Stimulated activated CD4-positive, alpha-beta T cell treated with anti-CD3 and anti-CD28 coated beads, Interleukin-2, amount 100 ng/mL, for 4 hours (primary cell): ENCODE measurements at regions not wholly inside any gene's neighbourhood (a gene's known extent, or its start where the extent isn't known, plus 50 kb on each side); places are given as distances from the start of the nearest gene placed in this dataset.

Experiments used
- DNase-seq: peaks from one replicate; pipeline ENCODE4 v3.0.0-alpha.2; 2020; ENCODE audit warnings: low read depth

DNA sequence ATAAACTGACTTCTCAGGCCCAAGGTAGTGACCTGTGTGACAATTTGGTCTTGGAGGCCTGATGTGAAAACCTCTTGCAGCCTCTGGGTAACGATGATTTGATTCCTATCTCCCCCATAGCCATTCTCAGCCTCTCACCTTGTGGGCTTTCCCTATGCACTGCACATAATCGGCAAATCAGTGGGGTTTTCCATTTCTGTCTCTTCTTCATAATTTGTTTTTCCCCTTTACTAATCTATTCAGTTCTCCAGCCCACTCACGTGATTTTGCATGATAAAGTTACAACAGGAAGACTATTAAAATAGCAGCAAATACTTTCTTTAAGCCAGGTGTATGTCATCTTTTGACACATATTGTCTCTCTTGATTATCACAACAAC is 893.7 kb downstream of the TFAP2A start:
- no peak for DNase-seq

DNA sequence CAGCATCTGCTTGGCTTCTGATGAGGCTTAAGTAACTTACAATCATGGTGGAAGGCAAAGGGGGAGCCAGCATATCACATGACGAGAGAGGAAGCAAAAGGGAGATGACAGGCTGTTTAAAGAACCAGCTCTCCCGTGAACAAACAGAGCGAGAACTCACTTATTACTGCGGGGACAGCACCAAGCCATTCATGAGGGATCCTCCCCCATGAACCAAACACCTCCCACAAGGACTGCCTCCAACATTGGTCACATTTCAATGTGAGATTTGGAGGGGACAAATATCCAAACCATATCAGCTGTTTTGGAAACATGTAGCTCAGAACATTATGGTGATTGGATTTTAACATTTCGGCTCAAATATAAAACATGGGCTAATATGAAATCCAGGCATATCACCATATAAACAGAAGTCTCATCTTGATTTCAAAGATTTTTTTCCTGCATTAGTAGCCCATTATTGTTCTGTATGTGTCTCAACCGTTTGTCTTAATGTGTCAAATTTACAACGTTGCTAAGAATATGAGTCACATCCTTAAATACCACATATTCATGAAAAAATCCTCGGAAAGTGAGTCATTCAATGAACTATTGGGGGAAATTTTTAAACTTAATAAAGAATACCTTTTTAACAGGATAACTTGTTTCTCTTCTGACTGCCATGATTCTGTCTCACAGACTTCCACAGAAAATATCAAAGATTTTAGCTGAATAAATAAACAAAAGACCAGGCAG is 894.3 kb downstream of the TFAP2A start:
- no peak for DNase-seq

DNA sequence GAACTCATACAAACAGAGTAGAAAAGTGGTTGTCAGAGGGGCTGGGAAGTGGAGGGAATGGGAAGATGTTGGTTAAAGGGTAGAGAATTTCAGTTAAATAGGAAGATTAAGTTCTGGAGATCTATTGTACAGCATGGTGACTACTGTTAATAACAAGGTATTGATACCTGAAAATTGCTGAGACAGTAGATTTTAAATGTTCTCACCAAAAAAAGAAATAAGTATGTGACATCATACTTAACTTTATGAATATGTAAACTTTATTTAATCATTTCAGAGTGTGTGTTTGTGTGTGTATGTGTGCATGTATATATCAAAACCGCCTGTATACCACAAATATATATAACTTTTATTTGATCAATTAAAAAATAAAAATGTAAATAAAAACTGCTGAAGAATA is 896.4 kb downstream of the TFAP2A start:
- no peak for DNase-seq

DNA sequence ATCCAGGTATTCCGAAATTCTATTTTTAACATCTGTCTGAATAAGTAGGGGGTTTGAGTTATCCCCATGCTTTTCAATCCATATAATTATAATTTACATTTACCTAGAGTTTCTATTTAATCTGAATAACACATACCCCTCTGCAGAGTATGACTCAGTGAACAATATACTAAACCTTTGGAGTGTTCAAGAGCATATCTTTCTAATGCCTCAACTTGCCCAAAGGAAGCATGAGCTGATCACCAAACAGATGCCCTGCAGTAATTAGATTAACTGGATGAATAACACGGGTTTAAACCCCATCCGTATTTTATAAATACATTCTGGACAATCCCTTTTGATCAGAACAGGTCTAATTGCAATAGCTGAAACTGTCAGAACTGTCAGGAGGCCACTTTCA is 897.1 kb downstream of the TFAP2A start:
- no peak for DNase-seq

DNA sequence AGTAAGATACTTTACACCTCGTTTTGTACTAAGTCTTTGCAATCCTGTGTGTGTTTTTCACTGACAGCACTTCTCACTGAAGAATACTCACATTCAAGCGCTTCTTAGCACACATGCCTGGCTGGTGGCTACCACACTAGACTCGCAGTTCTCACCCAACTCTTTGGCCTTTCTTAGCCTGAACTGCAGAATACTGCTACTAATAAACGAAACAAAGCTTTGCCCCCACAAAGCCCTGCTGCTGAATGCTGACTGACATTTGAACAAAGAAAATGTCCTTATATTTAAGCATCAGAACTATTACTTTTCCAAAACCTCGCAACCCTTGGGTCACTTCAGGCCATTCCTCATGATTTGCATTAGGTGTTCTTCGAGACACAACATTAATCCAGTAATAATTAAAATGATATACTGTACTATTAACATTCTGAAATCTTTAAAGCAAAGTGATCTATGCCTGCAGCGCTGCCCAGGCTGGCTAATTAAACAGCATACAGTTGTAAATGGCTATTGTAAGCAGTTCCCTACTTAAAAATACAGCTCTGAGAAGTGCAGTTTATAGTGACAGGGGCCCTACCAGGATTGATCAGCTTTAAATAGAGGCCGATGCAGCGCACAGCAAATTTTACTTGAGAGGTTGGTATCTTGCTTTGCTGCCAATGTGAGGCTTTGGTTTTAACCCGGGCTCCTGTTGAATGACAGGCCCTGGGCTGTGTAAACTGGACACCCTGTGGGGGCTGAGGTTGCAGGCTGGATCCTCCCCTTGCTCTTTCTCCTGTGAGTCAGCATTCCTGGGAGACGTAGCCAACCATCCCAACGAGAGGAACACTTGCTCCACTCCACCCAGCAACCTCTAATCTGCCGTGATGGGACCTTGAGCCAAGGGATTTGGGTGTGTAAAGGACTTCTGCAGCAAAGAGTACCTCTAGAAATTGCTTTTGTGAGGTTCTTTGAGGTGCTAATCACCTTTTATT is 899.0 kb downstream of the TFAP2A start:
- no peak for DNase-seq

DNA sequence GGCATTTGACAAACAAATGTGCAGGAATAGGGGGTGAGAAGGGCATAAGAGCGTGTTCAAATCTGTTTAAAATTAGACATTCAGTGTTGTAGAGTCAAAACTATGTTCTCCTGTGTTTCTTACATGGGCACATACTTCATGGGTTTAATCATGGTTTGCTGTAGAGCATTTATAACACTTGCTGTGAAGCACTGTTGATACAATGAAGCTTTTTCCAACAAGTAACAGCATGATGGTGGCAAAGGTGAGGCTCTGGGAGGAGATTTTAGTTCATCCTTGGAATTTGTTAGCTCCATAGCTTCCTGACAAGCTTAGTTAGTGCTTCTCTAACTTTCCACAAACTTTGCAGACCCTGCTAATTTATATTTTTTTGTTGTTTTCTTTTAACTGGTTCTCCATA is 900.7 kb downstream of the TFAP2A start:
- no peak for DNase-seq

DNA sequence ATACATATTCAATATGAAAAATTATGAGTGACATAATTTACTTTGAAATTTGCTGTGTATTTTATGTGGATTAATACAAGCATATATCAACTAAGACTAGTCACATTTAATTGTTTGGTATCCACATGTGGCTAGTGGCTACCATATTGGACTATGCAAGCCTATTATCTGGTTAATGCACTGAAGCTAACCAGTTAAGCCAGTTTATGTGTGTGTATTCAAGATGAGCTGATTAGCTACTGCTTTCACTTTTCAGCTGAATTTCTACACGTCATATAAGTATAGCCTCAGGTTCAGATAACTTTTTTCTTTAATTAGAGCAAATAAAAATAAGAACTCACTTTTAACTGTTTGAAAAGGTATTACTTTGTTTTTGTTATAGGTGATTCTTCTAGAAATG is 903.7 kb downstream of the TFAP2A start:
- no peak for DNase-seq

DNA sequence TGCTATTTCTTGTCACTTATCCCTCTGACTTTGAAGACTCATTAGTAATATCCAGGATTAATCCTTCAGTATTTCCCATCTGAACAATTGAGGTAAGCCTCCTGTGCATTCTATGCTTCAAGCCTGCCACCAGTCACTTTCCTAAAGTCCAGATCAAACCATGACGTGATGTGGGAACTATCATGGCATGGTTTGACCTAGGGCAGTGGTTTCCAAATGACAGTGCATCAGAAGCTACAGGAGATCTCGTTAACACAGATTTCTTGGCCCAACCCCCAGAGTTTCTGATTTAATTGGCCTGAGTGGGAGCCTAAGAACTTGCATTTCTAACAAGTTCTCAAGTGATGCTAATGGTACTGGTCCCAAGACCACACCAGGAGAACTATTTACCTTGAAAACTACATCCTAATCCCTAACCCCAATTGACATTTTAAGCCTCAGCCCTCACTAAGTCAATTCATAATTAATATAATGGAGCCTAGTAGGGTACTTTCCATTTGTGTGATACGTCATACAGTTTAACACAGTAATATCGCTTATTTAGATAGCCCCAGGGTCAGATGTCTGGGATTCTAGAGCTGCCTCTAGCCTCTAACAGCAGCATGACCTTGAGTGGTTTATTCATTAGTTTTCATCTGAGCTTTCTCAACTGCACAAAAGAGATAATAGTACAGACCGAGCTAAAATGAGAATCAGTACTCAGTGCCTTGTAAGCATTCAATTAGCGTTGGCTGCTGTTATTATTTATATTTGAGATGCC is 907.6 kb downstream of the TFAP2A start:
- no peak for DNase-seq

DNA sequence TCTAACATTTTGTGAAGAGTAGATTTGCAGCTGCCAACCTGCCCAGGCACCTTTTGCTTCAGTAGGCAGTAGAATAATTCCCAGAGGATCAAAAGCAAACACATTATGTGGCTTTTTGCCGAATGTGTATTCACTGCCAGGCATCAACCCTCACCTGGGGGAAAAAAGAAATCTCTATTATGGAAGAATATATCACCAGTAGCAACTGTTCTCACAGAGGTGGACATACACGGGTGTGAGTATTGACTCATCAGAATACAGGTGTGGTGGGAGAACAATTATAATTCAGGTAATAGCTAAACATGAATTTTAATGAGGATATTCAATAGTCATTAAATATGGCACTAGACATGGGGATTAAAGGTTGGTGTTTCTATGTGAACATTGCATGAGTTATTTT is 910.7 kb downstream of the TFAP2A start:
- DNase-seq: no peak

DNA sequence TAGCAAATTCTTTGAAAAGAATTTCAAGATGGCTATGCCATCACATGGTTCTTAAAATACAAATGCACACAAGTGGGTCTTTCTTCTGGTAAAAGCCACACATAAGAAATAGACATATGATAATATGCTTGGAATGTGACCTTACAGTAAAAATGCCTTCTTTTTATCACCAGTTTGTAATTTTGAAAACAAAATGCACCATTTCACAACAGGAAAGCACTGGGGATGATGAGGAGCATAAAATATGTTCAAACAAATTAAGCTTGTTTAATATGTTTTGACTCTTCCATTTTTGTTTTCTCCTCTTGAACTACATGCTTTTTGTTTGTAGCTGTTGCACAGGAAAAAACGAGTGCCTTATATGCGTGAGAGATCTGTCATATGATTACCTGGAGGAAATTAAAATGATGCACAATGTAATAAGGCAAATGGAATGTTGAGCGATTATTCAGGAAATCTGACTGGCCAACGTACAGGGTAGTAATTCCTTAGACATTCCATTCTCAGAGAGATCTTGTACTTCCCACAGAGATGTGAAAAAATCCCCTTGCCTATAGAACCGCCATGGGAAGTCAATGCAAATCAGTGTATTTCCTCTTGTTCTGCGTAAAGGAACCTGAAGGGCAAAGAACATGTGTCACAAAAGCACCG is 911.6 kb downstream of the TFAP2A start:
- DNase-seq: no peak

DNA sequence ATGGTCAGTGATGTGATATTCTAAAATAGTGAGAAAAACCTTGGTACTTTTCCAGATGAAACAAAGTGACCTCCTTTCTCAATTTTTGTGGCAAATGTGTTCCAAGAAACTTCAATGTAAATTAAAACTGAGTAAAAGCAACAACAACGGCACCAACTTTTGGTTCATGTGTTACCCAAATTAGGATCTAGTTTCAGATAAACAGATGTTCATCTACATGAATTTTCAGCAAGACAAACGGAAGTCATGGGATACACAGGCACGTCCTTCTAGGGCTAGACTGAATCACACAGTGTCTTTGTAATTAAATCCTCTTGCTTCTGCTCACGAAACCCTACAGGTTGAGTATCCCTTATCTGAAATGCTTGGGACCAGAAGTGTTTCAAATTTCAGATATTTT is 915.2 kb downstream of the TFAP2A start:
- DNase-seq: no peak

DNA sequence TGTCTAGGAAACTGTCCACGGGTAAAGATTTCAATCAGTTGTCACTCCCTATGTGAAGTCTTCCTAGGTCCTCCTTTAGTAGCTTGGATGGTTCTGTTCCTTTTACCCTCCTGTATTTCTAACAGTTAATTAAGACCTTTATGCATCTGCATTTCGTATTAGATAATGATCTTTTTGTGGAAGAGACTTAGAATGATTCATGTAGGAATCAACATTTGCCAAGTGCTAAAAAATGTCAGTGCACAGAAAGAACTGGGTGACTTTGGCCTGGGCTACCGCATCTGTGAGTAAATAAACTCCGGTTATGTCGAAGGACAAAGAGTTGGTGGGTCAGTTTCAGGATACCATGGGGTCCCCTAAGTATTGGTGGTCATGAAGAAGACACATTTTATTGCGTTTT is 918.0 kb downstream of the TFAP2A start:
- no peak for DNase-seq

DNA sequence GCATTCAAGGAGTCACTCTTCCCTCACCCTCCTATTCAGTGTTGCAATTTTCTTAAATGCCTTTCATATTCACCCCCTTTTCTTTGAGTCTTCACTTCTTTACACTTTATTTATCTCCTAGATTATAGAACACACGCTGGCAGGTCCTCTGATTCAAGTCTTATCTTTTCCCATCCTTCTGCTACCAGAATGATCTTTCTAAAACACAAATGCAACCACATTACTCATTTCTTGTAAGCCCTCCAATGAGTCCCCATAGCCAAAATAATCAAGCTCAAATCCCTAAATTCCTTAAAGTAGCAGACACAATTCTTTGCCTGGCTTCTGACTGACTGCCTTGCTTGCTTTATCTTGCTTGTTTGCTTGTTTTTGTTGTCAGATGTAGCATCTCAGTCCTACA is 920.0 kb downstream of the TFAP2A start:
- no peak for DNase-seq

DNA sequence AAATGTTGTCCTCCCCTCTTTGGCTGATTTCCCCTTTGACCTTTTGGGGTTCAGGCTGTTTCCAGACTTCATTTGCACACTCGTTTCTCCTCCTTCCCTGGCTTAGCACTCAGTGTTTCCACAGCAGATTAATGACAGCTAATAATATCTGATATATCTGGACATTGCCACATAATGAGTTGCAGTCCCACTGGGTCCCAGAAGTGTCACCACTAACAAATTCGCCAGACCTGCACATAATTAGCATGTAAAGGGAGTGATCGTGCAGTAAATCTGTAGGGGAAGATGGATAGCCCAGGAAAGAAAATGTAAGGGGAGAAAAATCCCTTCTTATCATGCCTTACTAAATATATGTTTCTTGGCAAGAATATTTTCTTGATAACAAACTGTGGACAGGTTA is 922.1 kb downstream of the TFAP2A start:
- no peak for DNase-seq

DNA sequence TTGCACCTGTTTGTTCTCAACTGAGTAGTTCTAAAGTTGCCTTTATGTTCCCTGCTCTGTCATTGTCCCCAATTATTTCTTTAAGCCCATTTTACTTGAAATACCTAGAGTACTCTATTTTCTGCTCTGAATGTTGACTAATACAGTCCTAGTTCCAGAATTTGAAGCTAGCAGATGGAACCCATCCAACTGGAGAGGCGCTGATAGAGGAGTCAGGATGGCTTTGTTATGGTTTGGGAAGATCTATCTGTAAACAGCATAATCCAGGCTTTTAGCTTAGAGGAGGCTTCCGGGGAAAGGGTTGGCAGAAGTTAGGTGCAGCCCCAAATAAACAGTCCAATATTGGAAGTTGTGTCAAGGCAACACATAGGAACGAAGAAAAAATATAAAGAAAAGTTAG is 927.7 kb downstream of the TFAP2A start:
- no peak for DNase-seq

DNA sequence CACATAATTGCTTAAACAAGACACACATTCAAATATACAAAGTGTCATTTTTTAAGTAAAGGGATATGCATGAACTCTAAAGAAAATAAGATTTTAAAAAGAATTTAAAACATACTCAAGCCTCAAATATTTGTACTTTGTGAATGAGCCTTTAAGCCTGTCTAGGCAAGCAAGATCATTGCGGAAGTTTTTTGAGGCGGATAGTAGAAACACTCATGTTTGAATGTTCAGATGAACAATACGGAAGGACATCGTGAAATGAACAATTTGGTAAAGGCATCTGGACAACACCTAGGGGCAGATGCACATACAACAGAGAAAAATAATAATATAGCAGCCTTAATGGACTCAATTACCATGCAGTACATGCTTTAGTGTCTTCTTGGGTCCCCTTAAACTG is 928.9 kb downstream of the TFAP2A start:
- DNase-seq: no peak

DNA sequence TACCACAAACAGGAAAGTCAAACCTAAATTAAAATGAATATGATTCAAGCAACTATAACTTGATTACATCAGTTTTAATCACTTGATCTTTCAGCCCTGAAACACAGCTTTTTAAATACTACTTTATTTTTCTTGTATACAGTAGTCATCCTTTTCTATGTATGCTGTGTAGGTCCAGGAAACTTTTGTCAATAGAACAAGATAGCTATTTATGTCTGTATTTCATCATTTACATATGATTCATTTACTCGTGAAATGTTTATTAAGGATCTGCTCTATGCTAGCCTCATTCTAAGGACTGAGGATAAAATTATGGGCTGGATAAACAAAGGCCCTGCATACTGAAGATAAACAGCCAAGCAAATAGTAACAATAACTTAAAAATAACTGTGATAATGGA is 930.2 kb downstream of the TFAP2A start:
- DNase-seq: no peak

DNA sequence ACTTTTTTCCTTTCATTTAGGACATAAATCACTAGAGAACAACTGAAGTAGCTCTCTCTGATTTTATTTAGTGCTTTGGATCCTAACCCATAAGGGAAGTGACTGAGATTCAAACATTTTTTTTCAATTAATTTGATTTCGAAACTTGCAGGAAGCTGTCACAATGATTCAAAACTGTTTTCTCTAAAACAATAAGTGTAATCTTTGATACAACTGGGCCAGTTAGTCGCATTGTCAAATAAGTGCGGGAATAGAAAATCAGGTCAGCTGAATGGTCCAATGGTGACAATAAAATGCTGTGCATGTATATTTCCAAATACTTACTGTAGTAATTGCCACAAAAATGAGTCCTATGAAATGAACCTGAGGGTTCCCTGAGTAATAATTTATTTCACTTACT is 930.8 kb downstream of the TFAP2A start:
- no peak for DNase-seq

DNA sequence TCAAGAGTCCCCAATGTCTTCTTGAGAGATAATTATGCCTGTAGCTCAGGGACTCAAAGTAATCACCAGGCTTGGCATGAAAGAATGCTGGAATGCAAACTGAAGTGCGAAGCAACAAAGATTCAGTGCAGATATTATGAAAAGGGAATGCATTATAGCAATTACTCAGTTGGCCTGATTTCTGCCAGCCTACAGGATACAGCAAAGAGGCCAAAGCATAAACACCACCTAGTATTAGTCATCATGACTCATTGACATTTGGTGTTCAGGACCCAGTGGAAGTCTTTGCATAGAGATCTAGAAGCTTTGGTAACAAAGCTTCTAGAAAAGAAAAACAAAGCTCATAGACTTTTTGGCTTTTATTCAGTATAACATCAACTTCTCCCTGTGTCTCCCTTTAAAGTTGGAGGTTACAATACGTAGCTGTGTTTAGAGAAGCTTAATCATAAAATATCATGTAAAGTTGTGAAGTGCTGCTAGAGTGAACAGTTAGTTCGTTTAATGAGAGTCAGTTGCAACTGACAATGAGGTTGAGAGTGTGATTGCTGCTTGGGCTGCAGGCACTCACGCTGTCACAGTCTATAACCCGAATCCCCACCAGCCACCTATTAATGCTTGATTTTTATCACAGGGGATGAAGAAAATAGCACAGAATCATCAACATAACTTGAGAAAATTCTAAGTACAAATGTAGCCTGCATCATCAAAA is 932.7 kb downstream of the TFAP2A start:
- no peak for DNase-seq

DNA sequence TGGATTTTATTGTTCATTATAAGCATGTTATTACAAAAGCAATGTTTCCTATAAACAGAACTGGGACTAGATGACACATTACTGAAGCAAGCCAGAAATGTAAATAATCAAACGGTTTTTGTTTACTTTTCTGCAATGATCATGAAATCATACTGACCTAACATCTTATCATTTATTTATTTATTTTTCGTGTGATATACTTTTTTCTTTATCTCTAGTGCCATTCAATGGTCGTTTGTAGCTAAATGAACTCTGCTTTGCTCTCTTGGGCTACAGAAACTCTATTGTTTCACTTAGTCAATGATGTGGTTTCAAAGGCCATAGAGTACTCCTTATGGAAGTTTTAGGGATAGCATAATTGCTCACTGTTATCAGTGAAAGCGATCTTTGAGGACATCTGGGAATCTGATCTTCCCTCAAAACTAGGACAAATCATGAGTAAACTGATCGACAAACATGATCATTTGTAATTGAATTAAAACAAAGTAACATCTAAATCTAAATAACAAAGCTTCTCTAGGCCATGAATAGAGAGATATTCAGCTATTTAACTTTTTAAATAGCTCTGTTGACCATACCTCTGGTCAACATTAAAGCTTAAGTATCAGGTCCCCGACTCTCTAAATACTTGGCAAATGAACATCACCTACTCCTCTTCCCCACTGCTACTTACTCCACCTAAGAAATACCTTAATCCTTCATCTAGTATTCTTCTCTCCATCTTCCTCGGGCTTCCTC is 933.4 kb downstream of the TFAP2A start:
- no peak for DNase-seq

DNA sequence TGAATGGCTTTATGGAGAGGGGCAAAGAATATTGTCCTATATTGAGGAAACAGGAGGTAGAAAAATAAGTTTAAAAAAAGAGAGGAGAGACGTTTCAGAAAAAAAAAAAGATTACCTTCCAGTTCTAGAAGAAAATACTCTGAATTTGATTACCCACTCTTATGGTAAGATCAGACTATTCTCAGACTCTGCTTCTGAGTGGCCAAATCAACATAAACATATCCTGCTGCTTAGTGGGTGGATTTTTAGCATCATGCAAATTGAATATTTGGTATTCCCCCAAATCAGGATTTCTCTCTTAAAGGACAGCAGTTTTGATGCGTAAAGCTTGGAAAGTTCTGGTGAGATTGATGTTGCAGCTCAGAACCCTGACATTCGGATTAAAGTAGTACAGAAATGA is 946.6 kb downstream of the TFAP2A start:
- no peak for DNase-seq
